ENCODE measurements at regions not wholly inside any gene's neighbourhood (a gene's known extent, or its start where the extent isn't known, plus 50 kb on each side); places are given as distances from the start of the nearest gene placed in this dataset.

- H3K27me3 ChIP-seq (ENCODE audit: low read length): no peaks in the 10 kb centered on the region
- TF ChIP-seq EZH2phosphoT487 (conservative IDR thresholded peaks at IDR 0.05; ENCODE audit: low read length) (no peak), CTCF (IDR thresholded peaks at IDR 0.05; ENCODE audit: insufficient read depth, low read length, poor library complexity, severe bottlenecking) (no peak)
- H2AFZ ChIP-seq (ENCODE audit: low read depth, low read length, severe bottlenecking): no peak overlapping the region
- H3K9ac ChIP-seq (ENCODE audit: low read length): no peak overlapping the region
- no peaks in the 10 kb centered on the region for H3K9me2 ChIP-seq (replicated peaks; ENCODE audit: insufficient read depth, low read length)
- H3K27ac ChIP-seq (ENCODE audit: low read depth, low read length): no peak overlapping the region
- no peak overlapping the region for H3K4me3 ChIP-seq (ENCODE audit: insufficient read depth, low read length, poor library complexity, severe bottlenecking)
- no peak overlapping the region for H3K4me2 ChIP-seq (ENCODE audit: low read depth, low read length, poor library complexity, severe bottlenecking)
- no peaks in the 10 kb centered on the region for H3K79me2 ChIP-seq (ENCODE audit: insufficient read depth, low read length)
- H3K36me3 ChIP-seq (ENCODE audit: low read length): no peaks in the 10 kb centered on the region
- H4K20me1 ChIP-seq (ENCODE audit: low read depth, low read length): no peaks in the 10 kb centered on the region
- no peaks in the 10 kb centered on the region for H3F3A ChIP-seq (ENCODE audit: insufficient read depth)
- no peaks in the 10 kb centered on the region for H3K9me3 ChIP-seq (ENCODE audit: insufficient read depth, low read length)
These were observed 644.3 kb upstream of the PTCHD4 start for GRCh38 chr6:48755315-48755714.

- no peak for TF ChIP-seq EZH2phosphoT487 (conservative IDR thresholded peaks at IDR 0.05; ENCODE audit: low read length)
- TF ChIP-seq CTCF (IDR thresholded peaks at IDR 0.05; ENCODE audit: insufficient read depth, low read length, poor library complexity, severe bottlenecking): no peak
- no peak overlapping the region for H2AFZ ChIP-seq (ENCODE audit: low read depth, low read length, severe bottlenecking)
- no peak overlapping the region for H3K4me3 ChIP-seq (ENCODE audit: insufficient read depth, low read length, poor library complexity, severe bottlenecking)
These were observed 643.6 kb upstream of the PTCHD4 start for GRCh38 chr6:48754641-48755040.

GRCh38 chr6:48750861-48751260 is 639.9 kb upstream of the PTCHD4 start:
- no peak overlapping the region for H3K4me2 ChIP-seq (ENCODE audit: low read depth, low read length, poor library complexity, severe bottlenecking)
- H3K9me2 ChIP-seq (replicated peaks; ENCODE audit: insufficient read depth, low read length): no peaks in the 10 kb centered on the region

More at GRCh38 chr6:48754641-48755040, 643.6 kb upstream of the PTCHD4 start:
- Histone ChIP-seq H4K20me1 (ENCODE audit: low read depth, low read length) (no peaks in the 10 kb centered on the region), H3K9me2 (replicated peaks; ENCODE audit: insufficient read depth, low read length) (no peaks in the 10 kb centered on the region), H3K4me2 (ENCODE audit: low read depth, low read length, poor library complexity, severe bottlenecking) (no peak overlapping the region), H3K79me2 (ENCODE audit: insufficient read depth, low read length) (no peaks in the 10 kb centered on the region), H3F3A (ENCODE audit: insufficient read depth) (no peaks in the 10 kb centered on the region), H3K9me3 (ENCODE audit: insufficient read depth, low read length) (no peaks in the 10 kb centered on the region), H3K36me3 (ENCODE audit: low read length) (no peaks in the 10 kb centered on the region), H3K9ac (ENCODE audit: low read length) (no peak overlapping the region), H3K27me3 (ENCODE audit: low read length) (no peaks in the 10 kb centered on the region), H3K27ac (ENCODE audit: low read depth, low read length) (no peak overlapping the region)

More at GRCh38 chr6:48750861-48751260, 639.9 kb upstream of the PTCHD4 start:
- H3K9ac ChIP-seq (ENCODE audit: low read length): no peak overlapping the region
- no peaks in the 10 kb centered on the region for H3F3A ChIP-seq (ENCODE audit: insufficient read depth)
- no peak overlapping the region for H3K4me3 ChIP-seq (ENCODE audit: insufficient read depth, low read length, poor library complexity, severe bottlenecking)
- no peaks in the 10 kb centered on the region for H4K20me1 ChIP-seq (ENCODE audit: low read depth, low read length)
- H3K36me3 ChIP-seq (ENCODE audit: low read length): no peaks in the 10 kb centered on the region
- TF ChIP-seq CTCF (IDR thresholded peaks at IDR 0.05; ENCODE audit: insufficient read depth, low read length, poor library complexity, severe bottlenecking): no peak
- TF ChIP-seq EZH2phosphoT487 (conservative IDR thresholded peaks at IDR 0.05; ENCODE audit: low read length): no peak
- no peaks in the 10 kb centered on the region for H3K79me2 ChIP-seq (ENCODE audit: insufficient read depth, low read length)
- H3K27ac ChIP-seq (ENCODE audit: low read depth, low read length): no peak overlapping the region
- H3K27me3 ChIP-seq (ENCODE audit: low read length): no peaks in the 10 kb centered on the region
- H2AFZ ChIP-seq (ENCODE audit: low read depth, low read length, severe bottlenecking): no peak overlapping the region
- H3K9me3 ChIP-seq (ENCODE audit: insufficient read depth, low read length): no peaks in the 10 kb centered on the region
